GM12872 (cell line): ENCODE measurements at regions not wholly inside any gene's neighbourhood (a gene's known extent, or its start where the extent isn't known, plus 50 kb on each side); places are given as distances from the start of the nearest gene placed in this dataset.

Source experiments
- CTCF ChIP-seq: IDR thresholded peaks from 3 replicates; pipeline ENCODE4 v1.5.1; 2011; ENCODE audit warnings: low read depth, mild to moderate bottlenecking, low read length, moderate library complexity; ENCODE audit not compliant: insufficient read depth

- no peak for TF ChIP-seq CTCF
Measured at GRCh38 chr6:148257810-148258209, 84.8 kb upstream of the SASH1 start.

- TF ChIP-seq CTCF = no peak
Measured at GRCh38 chr6:148258868-148259267, 83.8 kb upstream of the SASH1 start.

GRCh38 chr6:148261470-148261869, 81.2 kb upstream of the SASH1 start:
- TF ChIP-seq CTCF = no peak

- no peak for TF ChIP-seq CTCF
Measured at GRCh38 chr6:148263010-148263409, 79.6 kb upstream of the SASH1 start.

GRCh38 chr6:148263961-148264360, 78.7 kb upstream of the SASH1 start:
- TF ChIP-seq CTCF = no peak

GRCh38 chr6:148265054-148265453, 77.6 kb upstream of the SASH1 start:
- TF ChIP-seq CTCF = no peak

- no peak for TF ChIP-seq CTCF
Measured at GRCh38 chr6:148269386-148269785, 73.3 kb upstream of the SASH1 start.
